ENCODE measurements at regions not wholly inside any gene's neighbourhood (a gene's known extent, or its start where the extent isn't known, plus 50 kb on each side); places are given as distances from the start of the nearest gene placed in this dataset.

- no peak for TF ChIP-seq CTCF (IDR thresholded peaks at IDR 0.05)
- TF ChIP-seq POLR2A (IDR thresholded peaks at IDR 0.05), result no peak
Observed at GRCh38 chr7:47047384-47047783, 534.5 kb downstream of the TNS3 start.
